ENCODE measurements at regions not wholly inside any gene's neighbourhood (a gene's known extent, or its start where the extent isn't known, plus 50 kb on each side); places are given as distances from the start of the nearest gene placed in this dataset.

GRCh38 chr1:212188599-212189351, 96.4 kb upstream of the PPP2R5A start:
- TF ChIP-seq, protein P1, sequence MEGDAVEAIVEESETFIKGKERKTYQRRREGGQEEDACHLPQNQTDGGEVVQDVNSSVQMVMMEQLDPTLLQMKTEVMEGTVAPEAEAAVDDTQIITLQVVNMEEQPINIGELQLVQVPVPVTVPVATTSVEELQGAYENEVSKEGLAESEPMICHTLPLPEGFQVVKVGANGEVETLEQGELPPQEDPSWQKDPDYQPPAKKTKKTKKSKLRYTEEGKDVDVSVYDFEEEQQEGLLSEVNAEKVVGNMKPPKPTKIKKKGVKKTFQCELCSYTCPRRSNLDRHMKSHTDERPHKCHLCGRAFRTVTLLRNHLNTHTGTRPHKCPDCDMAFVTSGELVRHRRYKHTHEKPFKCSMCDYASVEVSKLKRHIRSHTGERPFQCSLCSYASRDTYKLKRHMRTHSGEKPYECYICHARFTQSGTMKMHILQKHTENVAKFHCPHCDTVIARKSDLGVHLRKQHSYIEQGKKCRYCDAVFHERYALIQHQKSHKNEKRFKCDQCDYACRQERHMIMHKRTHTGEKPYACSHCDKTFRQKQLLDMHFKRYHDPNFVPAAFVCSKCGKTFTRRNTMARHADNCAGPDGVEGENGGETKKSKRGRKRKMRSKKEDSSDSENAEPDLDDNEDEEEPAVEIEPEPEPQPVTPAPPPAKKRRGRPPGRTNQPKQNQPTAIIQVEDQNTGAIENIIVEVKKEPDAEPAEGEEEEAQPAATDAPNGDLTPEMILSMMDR (IDR thresholded peaks at IDR 0.05 in 4 of 5, conservative IDR thresholded peaks at IDR 0.05 in 1 of 5) = no peak
- TF ChIP-seq POLR2A (IDR thresholded peaks at IDR 0.05) = no peak
